ENCODE measurements at regions not wholly inside any gene's neighbourhood (a gene's known extent, or its start where the extent isn't known, plus 50 kb on each side); places are given as distances from the start of the nearest gene placed in this dataset.

- Histone ChIP-seq H3K4me3 (replicated peaks; ENCODE audit: insufficient read depth, low read length) (no peak overlapping the region), H3K27ac (replicated peaks) (no peak overlapping the region), H3K27me3 (ENCODE audit: insufficient read depth, poor library complexity, severe bottlenecking) (no peaks in the 10 kb centered on the region)
- DNase-seq (ENCODE audit: low read depth in 1 of 2, low spot score in 1 of 2) = no peak
- TF ChIP-seq POLR2AphosphoS5 (IDR thresholded peaks at IDR 0.05; ENCODE audit: low read depth) (no peak), CTCF (IDR thresholded peaks at IDR 0.05; ENCODE audit: insufficient read depth, low read length) (no peak)
Measured at GRCh38 chr20:39756828-39757227, 794.7 kb downstream of the DHX35 start.

- H3K27ac ChIP-seq (replicated peaks) = no peak overlapping the region
- H3K4me3 ChIP-seq (replicated peaks; ENCODE audit: insufficient read depth, low read length) = no peak overlapping the region
- DNase-seq (ENCODE audit: low read depth in 1 of 2, low spot score in 1 of 2) = no peak
- TF ChIP-seq CTCF (IDR thresholded peaks at IDR 0.05; ENCODE audit: insufficient read depth, low read length) = no peak
- no peak for TF ChIP-seq REST (IDR thresholded peaks at IDR 0.05; ENCODE audit: insufficient replicate concordance, low read depth)
- TF ChIP-seq POLR2AphosphoS5 (IDR thresholded peaks at IDR 0.05; ENCODE audit: low read depth) = no peak
- no peak for TF ChIP-seq SPI1 (IDR thresholded peaks at IDR 0.05; ENCODE audit: borderline replicate concordance, low read depth)
- no peak for TF ChIP-seq GABPA (IDR thresholded peaks at IDR 0.05; ENCODE audit: low read depth)
- no peaks in the 10 kb centered on the region for H3K27me3 ChIP-seq (ENCODE audit: insufficient read depth, poor library complexity, severe bottlenecking)
Measured at GRCh38 chr20:39756369-39756768, 794.2 kb downstream of the DHX35 start.

- H3K4me3 ChIP-seq (replicated peaks; ENCODE audit: insufficient read depth, low read length) = no peak overlapping the region
Measured at GRCh38 chr20:39752262-39752876, 790.2 kb downstream of the DHX35 start.

More at GRCh38 chr20:39752262-39752876, 790.2 kb downstream of the DHX35 start:
- no peak overlapping the region for H3K27ac ChIP-seq (replicated peaks)
- H3K27me3 ChIP-seq (ENCODE audit: insufficient read depth, poor library complexity, severe bottlenecking) = no peaks in the 10 kb centered on the region
- no peak for DNase-seq (ENCODE audit: low read depth in 1 of 2, low spot score in 1 of 2)
- TF ChIP-seq GABPA (IDR thresholded peaks at IDR 0.05; ENCODE audit: low read depth) (no peak), POLR2AphosphoS5 (IDR thresholded peaks at IDR 0.05; ENCODE audit: low read depth) (no peak), REST (IDR thresholded peaks at IDR 0.05; ENCODE audit: insufficient replicate concordance, low read depth) (no peak), SPI1 (IDR thresholded peaks at IDR 0.05; ENCODE audit: borderline replicate concordance, low read depth) (no peak), CTCF (IDR thresholded peaks at IDR 0.05; ENCODE audit: insufficient read depth, low read length) (no peak)
